ENCODE measurements at regions not wholly inside any gene's neighbourhood (a gene's known extent, or its start where the extent isn't known, plus 50 kb on each side); places are given as distances from the start of the nearest gene placed in this dataset.

DNA sequence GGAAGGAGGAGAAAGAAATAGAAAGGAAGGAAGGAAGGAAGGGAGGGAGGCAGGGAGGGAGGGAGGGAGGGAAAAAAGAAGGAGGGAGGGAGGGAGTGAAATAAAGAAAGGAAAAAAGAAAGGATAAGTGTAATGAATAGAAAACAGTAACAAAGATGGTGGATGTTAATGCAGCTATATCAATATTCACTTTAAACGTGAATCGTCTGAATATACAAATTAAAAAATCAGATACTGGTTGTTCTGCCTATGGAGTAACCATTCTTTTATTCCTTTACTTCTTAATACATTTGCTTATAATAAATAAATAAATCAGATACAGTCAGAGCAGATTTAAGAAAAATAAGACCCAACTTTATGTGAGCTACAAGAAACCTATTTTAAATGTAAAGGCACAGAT is 1520.4 kb downstream of the TBC1D22A start:
- POLR2A ChIA-PET, result interaction anchor here in 1 of 2 donors (0.6 kb wide), 1 partner anchor 13 kb away, joined by 5 read pairs; no protein-coding TSS in a partner anchor
- H3K27ac ChIP-seq (ENCODE audit: low read length), result no peak overlapping the region
- H3K9me3 ChIP-seq, result no peaks in the 10 kb centered on the region
- H3K4me3 ChIP-seq (ENCODE audit: control insufficient read depth in 1 of 2, extremely low read depth in 1 of 2, low read length in 1 of 2), result no peak overlapping the region
- Mint-ChIP-seq H3K4me1 (no peaks in the 10 kb centered on the region), H3K27ac (no peak overlapping the region), H3K27me3 (peaks cover 23% of the 10 kb centered on the region in 2 donors), H3K9me3 (no peaks in the 10 kb centered on the region), H3K36me3 (no peaks in the 10 kb centered on the region), H3K4me3 (no peak overlapping the region)
- ATAC-seq (replicated peaks in 1 of 4), result no peak
- CTCF ChIA-PET, result no interaction called here
- DNase-seq, result no peak
- peaks cover 0 to 17% of the 10 kb centered on the region in 2 experiments for H3K27me3 ChIP-seq (replicated peaks in 1 of 2; ENCODE audit: control insufficient read depth in 2 of 2, extremely low read depth in 1 of 2, insufficient read depth in 2 of 2, low read length in 1 of 2)
- H3K36me3 ChIP-seq (ENCODE audit: control insufficient read depth in 2 of 2, extremely low read depth in 1 of 2, insufficient read depth in 1 of 2, low read length in 1 of 2), result no peaks in the 10 kb centered on the region
- H3K4me1 ChIP-seq (ENCODE audit: control insufficient read depth in 1 of 2, extremely low read depth in 1 of 2, insufficient read depth in 2 of 2, low read length in 2 of 2), result no peaks in the 10 kb centered on the region
- no CpG with 5 or more reads among the region's 2 CpGs for WGBS (ENCODE audit: insufficient coverage)

DNA sequence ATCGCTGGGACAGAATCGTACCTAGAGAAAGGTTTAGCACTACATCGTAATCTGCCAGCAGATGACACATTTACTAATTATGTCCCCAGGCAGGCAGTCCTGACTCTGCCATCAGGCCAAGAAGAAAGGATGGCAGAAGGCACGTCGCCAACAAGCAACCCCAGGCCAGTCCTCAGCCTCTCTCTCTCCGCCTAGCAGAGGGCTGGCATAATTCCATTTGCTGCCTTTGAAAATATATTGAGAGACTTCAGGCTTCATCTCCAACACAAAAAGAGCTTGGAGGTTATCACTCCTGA is 1517.0 kb downstream of the TBC1D22A start:
- no peaks in the 10 kb centered on the region for H3K4me1 Mint-ChIP-seq
- ATAC-seq (replicated peaks in 1 of 4), result no peak
- POLR2A ChIA-PET, result no interaction called here
- H3K4me3 Mint-ChIP-seq, result no peak overlapping the region
- H3K9me3 ChIP-seq, result no peaks in the 10 kb centered on the region
- H3K9me3 Mint-ChIP-seq, result no peaks in the 10 kb centered on the region
- no peaks in the 10 kb centered on the region for H3K36me3 Mint-ChIP-seq
- H3K4me1 ChIP-seq (ENCODE audit: control insufficient read depth in 1 of 2, extremely low read depth in 1 of 2, insufficient read depth in 2 of 2, low read length in 2 of 2), result no peaks in the 10 kb centered on the region
- peaks cover 0 to 38% of the 10 kb centered on the region in 2 experiments for H3K27me3 ChIP-seq (replicated peaks in 1 of 2; ENCODE audit: control insufficient read depth in 2 of 2, extremely low read depth in 1 of 2, insufficient read depth in 2 of 2, low read length in 1 of 2)
- no peaks in the 10 kb centered on the region for H3K36me3 ChIP-seq (ENCODE audit: control insufficient read depth in 2 of 2, extremely low read depth in 1 of 2, insufficient read depth in 1 of 2, low read length in 1 of 2)
- CTCF ChIA-PET, result no interaction called here
- H3K27ac ChIP-seq (ENCODE audit: low read length), result no peak overlapping the region
- 94% methylated on average over 5 of the region's 6 CpGs for WGBS (ENCODE audit: insufficient coverage)
- H3K27ac Mint-ChIP-seq, result no peak overlapping the region
- peaks cover 24 to 31% of the 10 kb centered on the region in 2 donors for H3K27me3 Mint-ChIP-seq
- no peak for DNase-seq
- no peak overlapping the region for H3K4me3 ChIP-seq (ENCODE audit: control insufficient read depth in 1 of 2, extremely low read depth in 1 of 2, low read length in 1 of 2)

DNA sequence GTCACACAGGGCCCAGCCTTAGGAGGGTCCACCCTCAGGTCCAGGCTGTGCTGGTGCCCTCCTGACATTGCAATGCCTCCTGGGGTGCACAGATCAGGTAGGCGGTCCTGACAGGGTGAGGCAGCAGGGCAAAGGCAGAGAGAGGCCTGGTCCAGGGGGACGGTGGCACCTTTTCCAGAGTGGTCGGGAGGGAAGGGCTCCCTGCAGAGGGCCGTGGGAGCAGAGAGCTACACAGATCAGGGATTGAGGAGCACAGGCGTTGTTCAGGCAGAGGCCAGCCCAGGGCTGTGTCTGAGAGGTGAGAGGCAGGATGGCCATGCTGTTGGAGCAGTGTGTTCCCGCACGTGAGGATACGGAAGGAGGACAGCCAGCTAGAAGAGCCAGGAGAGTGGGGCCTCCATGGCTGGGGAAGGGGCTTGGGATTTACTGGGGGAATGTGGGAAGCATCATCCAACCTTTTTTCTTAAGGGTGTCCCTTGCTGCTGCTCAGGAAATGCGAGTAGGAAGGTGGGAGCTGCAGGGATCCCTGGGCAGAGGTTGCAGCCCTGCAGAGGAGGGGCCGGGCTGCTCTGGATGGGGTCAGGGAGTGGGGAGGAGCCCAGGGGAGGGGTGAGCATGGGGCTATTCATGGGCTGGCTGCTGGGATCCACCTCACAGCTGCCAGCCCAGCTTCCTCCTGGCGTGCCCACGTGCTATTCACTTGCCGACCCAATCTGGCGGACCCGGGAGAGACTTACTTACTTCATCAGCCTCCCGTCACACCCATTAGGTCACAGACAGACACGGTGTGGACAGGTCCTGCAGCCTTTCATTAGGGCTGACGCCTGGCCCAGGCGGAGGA is 1516.4 kb downstream of the TBC1D22A start:
- Histone ChIP-seq H3K4me3 (ENCODE audit: control insufficient read depth in 1 of 2, extremely low read depth in 1 of 2, low read length in 1 of 2) (no peak overlapping the region), H3K36me3 (ENCODE audit: control insufficient read depth in 2 of 2, extremely low read depth in 1 of 2, insufficient read depth in 1 of 2, low read length in 1 of 2) (no peaks in the 10 kb centered on the region), H3K9me3 (no peaks in the 10 kb centered on the region), H3K4me1 (ENCODE audit: control insufficient read depth in 1 of 2, extremely low read depth in 1 of 2, insufficient read depth in 2 of 2, low read length in 2 of 2) (no peaks in the 10 kb centered on the region), H3K27me3 (replicated peaks in 1 of 2; ENCODE audit: control insufficient read depth in 2 of 2, extremely low read depth in 1 of 2, insufficient read depth in 2 of 2, low read length in 1 of 2) (peaks cover 0 to 38% of the 10 kb centered on the region in 2 experiments), H3K27ac (ENCODE audit: low read length) (no peak overlapping the region)
- Mint-ChIP-seq H3K27me3 (peaks cover 24 to 31% of the 10 kb centered on the region in 2 donors), H3K4me3 (no peak overlapping the region), H3K9me3 (no peaks in the 10 kb centered on the region), H3K27ac (no peak overlapping the region), H3K4me1 (no peaks in the 10 kb centered on the region), H3K36me3 (no peaks in the 10 kb centered on the region)
- POLR2A ChIA-PET, result no interaction called here
- CTCF ChIA-PET, result no interaction called here
- ATAC-seq (replicated peaks in 1 of 4) (no peak), DNase-seq (no peak)
- 61% methylated on average over 19 of the region's 19 CpGs for WGBS (ENCODE audit: insufficient coverage)

DNA sequence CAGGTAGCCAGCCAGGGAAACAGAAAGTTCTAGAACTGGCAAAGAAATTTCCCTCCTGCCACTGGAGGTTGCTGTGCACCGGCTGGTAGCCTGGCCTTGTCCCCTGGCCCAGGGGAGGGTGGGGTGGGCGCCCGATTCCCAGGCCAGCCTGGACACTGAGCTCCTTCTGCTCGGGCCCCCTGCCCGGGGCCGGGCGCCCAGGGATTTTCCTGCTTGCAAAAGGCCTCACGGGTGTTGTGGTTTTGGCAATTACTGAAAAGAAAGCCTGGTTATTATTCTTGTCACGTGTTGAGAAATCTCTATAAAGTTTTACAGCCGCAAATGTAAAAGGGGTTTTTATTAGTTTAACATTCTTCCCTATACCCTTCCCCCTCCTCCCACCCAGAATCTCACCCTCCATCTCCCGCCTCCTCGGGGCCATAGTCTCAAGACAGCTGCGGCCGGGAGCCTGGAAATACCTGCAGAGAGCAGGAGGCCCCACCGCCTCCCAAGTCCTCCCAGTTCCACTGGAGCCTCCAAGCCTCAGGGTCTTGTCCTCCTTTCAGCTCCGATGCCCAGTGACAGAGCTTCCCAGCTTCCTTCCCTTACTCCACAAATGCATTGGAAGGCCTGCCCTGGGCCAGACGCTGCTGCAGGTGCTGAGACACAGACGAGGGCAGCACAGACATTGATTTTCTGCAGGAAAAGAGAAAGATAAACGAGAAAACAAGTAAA is 1515.6 kb downstream of the TBC1D22A start:
- ChIA-PET CTCF (no interaction called here), POLR2A (no interaction called here)
- WGBS (ENCODE audit: insufficient coverage), result 69% methylated on average over 13 of the region's 19 CpGs
- Mint-ChIP-seq H3K27me3 (peaks cover 24 to 31% of the 10 kb centered on the region in 2 donors), H3K27ac (no peak overlapping the region), H3K9me3 (no peaks in the 10 kb centered on the region), H3K36me3 (no peaks in the 10 kb centered on the region), H3K4me1 (no peaks in the 10 kb centered on the region), H3K4me3 (no peak overlapping the region)
- Histone ChIP-seq H3K27ac (ENCODE audit: low read length) (no peak overlapping the region), H3K4me3 (ENCODE audit: control insufficient read depth in 1 of 2, extremely low read depth in 1 of 2, low read length in 1 of 2) (no peak overlapping the region), H3K27me3 (replicated peaks in 1 of 2; ENCODE audit: control insufficient read depth in 2 of 2, extremely low read depth in 1 of 2, insufficient read depth in 2 of 2, low read length in 1 of 2) (peaks cover 0 to 38% of the 10 kb centered on the region in 2 experiments), H3K36me3 (ENCODE audit: control insufficient read depth in 2 of 2, extremely low read depth in 1 of 2, insufficient read depth in 1 of 2, low read length in 1 of 2) (no peaks in the 10 kb centered on the region), H3K9me3 (no peaks in the 10 kb centered on the region), H3K4me1 (ENCODE audit: control insufficient read depth in 1 of 2, extremely low read depth in 1 of 2, insufficient read depth in 2 of 2, low read length in 2 of 2) (no peaks in the 10 kb centered on the region)
- ATAC-seq (replicated peaks in 1 of 4), result no peak
- no peak for DNase-seq

DNA sequence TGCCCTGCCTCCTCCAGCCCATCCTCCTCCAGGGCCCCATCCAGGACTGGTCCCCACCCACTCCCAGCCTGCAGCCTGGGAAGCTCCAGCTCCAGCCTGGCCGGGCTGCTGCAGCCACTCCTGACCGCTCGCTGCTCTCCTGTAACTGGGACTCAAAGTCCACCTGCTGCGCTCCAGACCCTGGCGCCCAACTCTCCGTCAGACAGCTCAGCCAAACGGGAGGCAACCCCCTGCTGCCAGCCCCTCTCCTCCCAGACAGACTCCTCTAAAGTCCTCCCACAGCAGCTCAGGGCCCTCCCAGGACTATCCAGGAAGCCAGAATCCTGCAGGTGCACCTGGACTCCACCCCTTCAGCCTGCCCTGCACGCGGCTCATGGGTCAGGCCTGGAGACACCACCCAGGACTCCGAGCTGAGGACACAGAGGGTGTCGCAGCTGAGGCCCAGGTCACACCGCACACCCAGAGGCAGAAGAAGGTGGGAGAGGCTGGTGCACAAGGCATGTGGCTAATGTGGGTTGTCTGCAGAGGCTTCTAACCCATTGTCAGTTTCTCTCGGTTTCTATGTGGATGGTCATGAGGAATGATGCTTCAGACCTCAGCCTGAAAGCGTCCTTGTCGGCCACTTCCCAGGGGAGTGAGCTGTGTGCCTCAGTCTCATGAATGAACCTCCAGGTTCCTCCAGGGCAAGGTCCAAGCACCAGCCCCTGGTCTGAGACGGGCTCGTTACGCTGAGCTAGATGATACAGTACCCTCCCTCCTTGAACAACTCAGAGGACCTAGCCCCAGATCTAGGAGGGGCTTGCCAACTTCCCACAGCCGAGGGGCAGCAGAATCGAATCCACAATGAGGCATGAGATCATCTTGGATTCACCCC is 1514.8 kb downstream of the TBC1D22A start:
- DNase-seq (no peak), ATAC-seq (replicated peaks in 1 of 4) (no peak)
- Mint-ChIP-seq H3K27me3 (peaks cover 28 to 34% of the 10 kb centered on the region in 2 donors), H3K36me3 (no peaks in the 10 kb centered on the region), H3K9me3 (no peaks in the 10 kb centered on the region), H3K4me3 (no peak overlapping the region), H3K4me1 (no peaks in the 10 kb centered on the region), H3K27ac (no peak overlapping the region)
- H3K27me3 ChIP-seq (replicated peaks in 1 of 2; ENCODE audit: control insufficient read depth in 2 of 2, extremely low read depth in 1 of 2, insufficient read depth in 2 of 2, low read length in 1 of 2), result peaks cover 0 to 43% of the 10 kb centered on the region in 2 experiments
- H3K27ac ChIP-seq (ENCODE audit: low read length), result no peak overlapping the region
- H3K9me3 ChIP-seq, result no peaks in the 10 kb centered on the region
- no peaks in the 10 kb centered on the region for H3K4me1 ChIP-seq (ENCODE audit: control insufficient read depth in 1 of 2, extremely low read depth in 1 of 2, insufficient read depth in 2 of 2, low read length in 2 of 2)
- ChIA-PET CTCF (no interaction called here), POLR2A (no interaction called here)
- no peaks in the 10 kb centered on the region for H3K36me3 ChIP-seq (ENCODE audit: control insufficient read depth in 2 of 2, extremely low read depth in 1 of 2, insufficient read depth in 1 of 2, low read length in 1 of 2)
- no peak overlapping the region for H3K4me3 ChIP-seq (ENCODE audit: control insufficient read depth in 1 of 2, extremely low read depth in 1 of 2, low read length in 1 of 2)
- 74% methylated on average over 18 of the region's 20 CpGs for WGBS (ENCODE audit: insufficient coverage)

DNA sequence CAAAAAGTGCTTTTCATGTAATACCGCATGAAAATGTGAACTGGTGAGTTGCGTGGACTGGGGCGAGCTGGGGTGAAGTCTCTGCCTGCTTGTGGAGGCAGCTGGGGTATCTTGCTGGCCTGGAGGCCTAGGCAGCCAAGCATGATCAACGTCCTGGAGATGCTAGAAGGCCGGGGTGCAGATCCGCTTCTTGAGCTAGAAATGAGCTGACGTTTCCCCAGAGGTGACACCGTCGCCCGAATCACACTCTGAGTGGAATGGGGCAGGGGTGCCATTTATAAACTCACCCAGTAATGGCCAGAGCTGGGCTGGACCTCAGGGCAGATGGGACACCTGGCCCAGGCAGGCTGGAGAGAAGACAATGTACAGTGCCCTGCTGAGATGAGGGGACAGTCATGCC is 1513.0 kb downstream of the TBC1D22A start:
- Histone ChIP-seq H3K27ac (ENCODE audit: low read length) (no peak overlapping the region), H3K27me3 (replicated peaks in 1 of 2; ENCODE audit: control insufficient read depth in 2 of 2, extremely low read depth in 1 of 2, insufficient read depth in 2 of 2, low read length in 1 of 2) (peaks cover 0 to 47% of the 10 kb centered on the region in 2 experiments), H3K36me3 (ENCODE audit: control insufficient read depth in 2 of 2, extremely low read depth in 1 of 2, insufficient read depth in 1 of 2, low read length in 1 of 2) (no peaks in the 10 kb centered on the region), H3K4me3 (ENCODE audit: control insufficient read depth in 1 of 2, extremely low read depth in 1 of 2, low read length in 1 of 2) (no peak overlapping the region), H3K9me3 (no peaks in the 10 kb centered on the region), H3K4me1 (ENCODE audit: control insufficient read depth in 1 of 2, extremely low read depth in 1 of 2, insufficient read depth in 2 of 2, low read length in 2 of 2) (no peaks in the 10 kb centered on the region)
- ATAC-seq (replicated peaks in 1 of 4), result no peak
- Mint-ChIP-seq H3K27ac (no peak overlapping the region), H3K36me3 (no peaks in the 10 kb centered on the region), H3K4me1 (no peaks in the 10 kb centered on the region), H3K27me3 (peaks cover 26 to 28% of the 10 kb centered on the region in 2 donors), H3K4me3 (no peak overlapping the region), H3K9me3 (peaks cover 0 to 4% (median 0%) of the 10 kb centered on the region in 3 donors)
- ChIA-PET CTCF (no interaction called here), POLR2A (no interaction called here)
- no peak for DNase-seq
- WGBS (ENCODE audit: insufficient coverage), result 96% methylated on average over 8 of the region's 10 CpGs

Data from T-cell (primary cell).